Daoy (cell line): ENCODE measurements at regions not wholly inside any gene's neighbourhood (a gene's known extent, or its start where the extent isn't known, plus 50 kb on each side); places are given as distances from the start of the nearest gene placed in this dataset.

Experiments
- DNase-seq: peaks from one replicate; pipeline ENCODE4 v3.0.0-alpha.2; 2015; ENCODE audit warnings: low read depth

DNA sequence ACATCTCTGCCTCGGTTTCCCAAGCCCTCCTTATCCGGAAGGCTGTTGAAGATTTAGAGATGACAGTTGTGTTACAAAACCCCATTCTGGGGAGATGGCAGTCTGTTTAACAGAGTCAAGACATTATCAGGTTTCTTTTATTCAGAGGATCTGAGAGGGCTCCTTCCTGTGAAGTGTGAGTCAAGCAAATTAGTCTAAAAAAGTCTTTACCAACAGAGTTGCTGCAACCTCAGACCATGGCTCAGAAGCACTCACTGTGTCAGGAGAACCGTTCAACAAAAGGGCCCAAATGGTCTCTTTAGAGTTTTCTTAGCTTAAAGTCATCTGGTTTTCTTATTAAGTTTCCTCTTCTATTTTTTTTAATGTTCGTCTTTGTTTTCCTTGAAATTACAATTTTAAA, 717.8 kb downstream of the EPM2A start:
- DNase-seq: peak; percentile 17

DNA sequence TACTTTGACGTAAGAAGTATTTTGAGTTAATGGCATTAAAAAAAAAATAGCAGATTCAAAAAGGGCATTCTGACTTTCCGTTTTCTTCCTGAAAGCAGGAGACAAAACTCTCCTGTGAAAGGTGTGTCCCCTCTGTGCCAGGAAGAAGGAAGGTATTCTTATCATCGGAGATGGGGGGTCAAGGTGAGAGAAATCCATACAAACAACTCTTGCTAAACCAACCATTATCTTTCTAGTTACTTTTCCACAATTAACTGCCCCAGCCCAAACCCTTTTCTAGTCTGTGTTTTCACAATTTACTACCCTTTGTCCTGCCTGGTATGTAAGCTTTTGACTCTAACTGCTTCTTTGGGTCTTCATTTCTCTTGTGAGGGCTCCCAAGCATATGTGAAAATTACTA, 717.3 kb downstream of the EPM2A start:
- DNase-seq: no peak

DNA sequence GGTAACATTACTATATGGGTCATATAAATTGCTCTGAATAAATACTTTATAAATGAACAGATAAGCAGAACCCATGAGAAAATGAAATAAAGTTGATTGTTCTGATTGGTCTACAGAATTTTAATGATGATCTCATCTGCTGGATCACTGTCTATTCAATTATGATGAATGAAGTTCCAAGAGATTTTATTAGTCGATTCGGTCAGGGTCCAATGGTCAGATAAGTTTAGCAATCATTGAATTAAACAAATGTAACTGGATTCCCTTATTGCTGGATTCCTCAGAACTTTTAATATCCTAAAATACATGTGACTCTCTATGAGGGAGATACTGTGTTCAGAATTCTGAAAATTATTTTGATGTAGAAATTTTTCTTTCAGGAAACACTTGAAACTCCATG, 715.2 kb downstream of the EPM2A start:
- DNase-seq: no peak

DNA sequence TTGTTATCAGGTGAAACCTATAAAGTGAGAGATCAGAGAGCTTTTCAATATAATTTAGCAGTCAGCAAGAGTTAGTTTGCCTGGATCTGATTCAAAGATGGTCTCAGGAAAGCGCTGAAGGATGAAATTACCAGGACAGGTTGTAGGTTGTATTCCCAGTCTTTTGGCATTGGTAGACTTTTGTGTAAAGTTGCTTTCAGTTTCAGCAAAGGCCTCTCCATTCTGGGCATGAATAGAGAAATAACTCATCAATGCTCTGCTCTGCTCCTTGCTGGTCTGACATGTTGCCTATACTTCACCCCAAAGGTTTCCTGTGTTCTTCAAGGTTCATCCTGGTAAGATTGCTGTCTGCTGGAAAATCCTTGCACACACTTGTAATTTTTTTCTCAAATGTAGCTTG, 714.8 kb downstream of the EPM2A start:
- no peak for DNase-seq

DNA sequence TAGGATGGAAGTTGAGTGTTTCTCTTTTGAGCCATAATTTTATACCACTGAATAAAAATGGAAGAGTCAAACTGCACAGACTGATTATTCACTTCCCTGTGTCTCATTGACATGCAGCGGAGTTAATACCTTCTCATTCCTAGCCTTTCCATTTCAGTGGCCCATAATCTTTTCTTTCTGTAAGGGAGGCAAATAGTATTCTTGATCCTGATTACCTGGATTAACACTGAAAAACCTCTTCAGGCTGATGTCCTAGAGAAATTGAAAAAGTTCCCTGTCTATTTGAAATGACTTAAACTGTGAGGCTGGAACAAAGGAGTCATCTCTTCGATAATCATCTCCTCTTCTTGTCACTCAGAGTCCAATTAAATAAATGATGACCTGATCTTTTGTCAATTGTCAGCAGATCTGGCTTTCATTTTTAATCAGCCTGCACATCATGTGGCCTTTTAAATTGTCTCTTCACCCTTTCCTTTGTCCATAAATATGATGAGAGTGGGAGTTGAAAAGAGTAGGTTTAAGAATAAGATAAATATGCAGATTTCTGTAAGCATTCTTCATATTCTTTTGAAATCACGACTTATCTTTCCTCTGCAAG, 713.0 kb downstream of the EPM2A start:
- DNase-seq: no peak

DNA sequence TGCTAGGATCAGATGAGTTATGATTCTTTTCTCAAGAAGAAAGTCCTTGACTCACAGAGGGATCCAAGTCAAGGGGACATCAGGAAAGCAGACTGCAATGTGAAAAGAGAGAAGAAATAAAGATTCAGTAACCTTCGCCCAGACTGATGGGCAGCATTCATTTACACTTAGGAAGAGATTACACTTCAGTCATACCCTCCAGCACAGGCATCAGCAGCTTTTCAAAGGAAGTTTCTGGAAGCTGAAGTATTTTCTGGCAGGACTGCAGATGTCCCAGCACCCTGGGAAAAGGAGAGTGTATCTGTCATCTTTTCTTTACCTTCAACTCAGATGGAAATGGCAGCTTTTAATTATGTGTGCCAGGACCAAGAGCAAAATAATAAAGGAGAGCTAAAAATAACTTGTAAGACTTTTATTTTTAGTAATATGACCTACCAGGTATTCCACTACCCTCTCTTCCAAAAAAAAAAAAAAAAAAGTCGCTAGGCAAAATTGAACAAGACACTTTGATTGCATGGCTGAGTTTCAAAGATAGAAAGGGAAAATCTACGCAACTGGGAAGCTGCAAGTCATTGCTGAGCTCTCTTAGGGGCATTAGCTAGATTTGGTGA, 712.1 kb downstream of the EPM2A start:
- DNase-seq: no peak

DNA sequence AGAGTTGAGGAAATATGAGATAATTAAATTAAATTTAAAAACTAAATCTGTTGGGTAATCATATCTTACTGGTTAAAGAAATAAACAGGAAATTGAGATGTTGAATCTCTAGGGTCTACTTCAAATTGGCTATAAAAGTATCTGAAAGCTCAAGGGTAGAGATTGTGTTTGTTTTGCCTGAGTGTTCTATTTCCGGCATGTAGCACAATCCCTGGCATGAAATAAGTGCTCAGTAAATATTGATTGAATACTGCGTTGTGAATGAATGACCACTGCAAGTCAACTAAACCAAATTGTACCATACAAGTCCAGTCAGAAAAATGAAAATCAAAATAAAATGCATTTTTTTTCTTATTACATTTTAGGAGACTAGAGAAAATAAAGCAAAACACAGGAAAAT, 709.8 kb downstream of the EPM2A start:
- DNase-seq: no peak

DNA sequence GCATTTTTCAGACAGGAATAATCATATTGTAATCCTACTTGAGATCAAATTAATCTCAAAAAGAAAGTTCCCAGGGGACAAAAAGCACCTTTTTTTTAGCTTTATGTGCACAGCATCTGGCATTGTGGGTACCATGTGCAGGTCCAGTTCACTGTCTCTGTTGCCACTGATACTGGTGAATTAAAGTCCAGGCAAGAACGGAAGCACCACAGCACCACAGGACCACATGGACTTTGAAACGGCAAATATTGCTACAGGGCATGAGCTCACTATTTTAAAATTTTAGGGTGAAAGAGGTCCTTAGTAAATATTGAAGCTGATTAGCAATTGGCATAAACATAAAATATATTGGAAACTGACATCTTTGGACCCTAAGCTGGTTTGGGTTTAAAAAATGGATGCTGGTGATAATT, 709.0 kb downstream of the EPM2A start:
- DNase-seq: no peak

DNA sequence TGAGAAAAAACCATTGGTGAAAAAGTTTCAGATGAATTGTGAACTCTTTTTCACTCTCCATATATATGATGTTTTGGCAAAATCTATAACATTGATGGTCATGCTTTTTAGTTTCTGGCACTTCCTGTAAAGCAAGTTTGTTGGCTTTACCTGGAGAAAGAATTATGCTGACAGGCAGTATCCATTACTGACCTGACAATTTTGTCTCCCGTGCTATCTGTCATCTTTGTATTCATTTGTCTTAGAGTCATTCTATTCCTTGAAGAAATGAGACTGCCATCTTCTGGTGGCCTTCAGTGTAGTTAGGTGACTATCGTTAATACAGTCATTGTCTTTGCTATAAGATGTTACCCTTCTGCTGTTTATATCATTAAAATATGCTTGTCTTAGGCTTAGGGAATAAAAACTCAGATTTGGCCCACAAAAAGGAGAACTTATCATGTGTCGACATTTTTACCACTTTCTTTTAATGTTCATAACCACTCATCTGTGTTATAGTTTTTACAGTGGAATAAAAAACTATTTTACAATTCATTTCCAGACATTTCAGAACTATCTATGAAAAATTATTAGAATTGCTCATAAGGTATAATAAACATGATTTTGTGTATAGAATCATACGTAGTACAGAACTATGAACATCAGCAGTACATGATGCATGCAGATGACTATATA, 707.0 kb downstream of the EPM2A start:
- peak; percentile 25 for DNase-seq

DNA sequence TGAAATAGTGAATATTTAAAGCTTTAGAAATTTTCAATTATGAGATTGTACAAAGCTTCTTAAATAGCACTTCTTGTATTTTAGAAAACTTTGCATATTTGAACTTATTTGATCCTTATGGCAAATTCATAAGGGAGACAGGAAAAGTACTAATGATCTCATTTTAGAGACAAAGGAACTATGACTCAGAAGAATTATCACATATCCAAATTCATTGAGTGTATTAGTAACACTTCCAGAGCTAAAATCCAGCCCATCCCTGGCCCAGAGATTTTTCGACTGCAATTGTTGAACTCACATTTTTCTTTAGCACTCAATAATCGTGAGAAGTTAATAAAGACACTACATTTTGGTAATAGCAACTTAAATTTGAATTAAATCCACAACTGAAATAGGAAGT, 704.3 kb downstream of the EPM2A start:
- DNase-seq: no peak

DNA sequence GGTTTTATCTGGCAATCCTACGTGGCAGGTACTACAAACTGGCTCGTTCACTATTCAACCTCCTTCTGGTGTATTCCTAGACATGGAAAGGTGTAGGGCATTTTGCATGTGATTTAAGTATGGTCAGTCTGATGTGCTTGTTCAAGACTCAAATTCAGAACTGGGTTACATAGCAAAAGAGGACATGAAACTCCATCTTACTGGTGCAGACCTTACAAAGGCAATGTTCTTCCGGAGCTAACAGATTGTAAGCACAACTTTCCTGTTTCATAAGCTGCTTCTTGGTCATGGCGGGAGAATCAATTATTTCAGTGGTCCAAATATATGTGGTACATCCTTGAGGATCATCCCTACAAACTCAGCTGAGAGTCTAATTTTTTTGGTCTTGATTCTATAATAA, 703.4 kb downstream of the EPM2A start:
- DNase-seq: no peak

DNA sequence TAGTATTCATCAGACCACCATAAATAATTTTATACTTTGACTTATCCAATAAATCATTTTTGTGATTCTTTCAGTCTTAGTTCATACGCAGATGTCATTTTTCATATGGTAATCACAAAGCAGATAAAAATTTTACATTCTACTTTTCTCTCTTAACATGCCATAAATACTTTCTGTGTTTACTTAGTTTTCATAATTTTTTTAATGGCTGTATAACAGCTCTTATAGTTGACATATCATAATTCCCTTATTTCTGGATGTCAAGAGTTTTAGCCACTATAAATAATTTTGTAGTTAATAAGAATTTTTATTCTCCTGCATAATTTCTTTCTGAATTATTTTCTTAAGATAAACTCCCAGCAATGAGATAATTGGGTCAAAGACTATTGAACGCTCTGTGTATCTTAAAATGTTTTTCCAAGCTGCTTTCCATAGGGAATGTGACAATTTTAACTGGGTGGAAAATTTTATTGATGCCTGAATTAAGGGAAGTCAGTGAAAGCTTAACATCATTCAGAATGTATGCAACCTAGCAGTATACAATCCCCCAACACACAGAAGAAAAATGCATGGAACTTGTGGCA, 702.7 kb downstream of the EPM2A start:
- DNase-seq: no peak

DNA sequence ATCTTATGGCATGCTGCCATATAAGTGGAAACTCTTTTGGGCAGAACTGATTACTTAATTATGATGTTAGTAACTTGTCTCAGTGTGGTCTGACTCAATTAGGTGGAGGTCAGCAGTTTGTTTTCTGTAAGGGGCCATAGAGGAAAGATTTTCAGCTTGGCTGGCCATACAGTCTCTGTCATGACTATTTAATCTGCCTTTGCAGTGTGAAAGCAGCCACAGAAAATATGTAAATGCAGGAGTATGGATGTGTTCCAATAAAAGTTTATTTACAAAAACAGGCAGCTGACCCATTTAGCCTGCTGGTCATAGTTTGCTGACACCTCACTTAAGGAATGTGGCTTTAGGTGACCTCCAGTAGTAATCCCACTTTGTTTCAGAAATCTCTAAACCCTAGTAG, 700.7 kb downstream of the EPM2A start:
- DNase-seq: no peak

DNA sequence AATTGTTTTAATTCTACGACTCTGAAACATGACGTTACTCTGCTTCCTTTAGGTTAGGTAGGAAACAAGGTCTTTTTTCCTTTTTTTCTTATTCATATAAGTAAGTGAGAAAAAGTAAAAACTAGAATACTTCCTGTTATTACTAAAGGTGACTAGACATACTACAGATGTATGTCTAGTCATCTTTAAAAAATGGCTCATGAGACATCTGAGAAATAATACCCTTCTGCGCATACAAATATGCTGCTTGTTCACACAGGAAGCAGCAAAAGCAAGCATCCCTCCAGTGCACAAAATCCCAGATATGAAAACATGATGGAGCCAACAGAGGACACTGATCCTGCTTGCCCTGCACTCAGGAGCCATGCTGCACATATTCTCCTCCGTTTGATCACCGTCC, 699.1 kb downstream of the EPM2A start:
- DNase-seq: no peak

DNA sequence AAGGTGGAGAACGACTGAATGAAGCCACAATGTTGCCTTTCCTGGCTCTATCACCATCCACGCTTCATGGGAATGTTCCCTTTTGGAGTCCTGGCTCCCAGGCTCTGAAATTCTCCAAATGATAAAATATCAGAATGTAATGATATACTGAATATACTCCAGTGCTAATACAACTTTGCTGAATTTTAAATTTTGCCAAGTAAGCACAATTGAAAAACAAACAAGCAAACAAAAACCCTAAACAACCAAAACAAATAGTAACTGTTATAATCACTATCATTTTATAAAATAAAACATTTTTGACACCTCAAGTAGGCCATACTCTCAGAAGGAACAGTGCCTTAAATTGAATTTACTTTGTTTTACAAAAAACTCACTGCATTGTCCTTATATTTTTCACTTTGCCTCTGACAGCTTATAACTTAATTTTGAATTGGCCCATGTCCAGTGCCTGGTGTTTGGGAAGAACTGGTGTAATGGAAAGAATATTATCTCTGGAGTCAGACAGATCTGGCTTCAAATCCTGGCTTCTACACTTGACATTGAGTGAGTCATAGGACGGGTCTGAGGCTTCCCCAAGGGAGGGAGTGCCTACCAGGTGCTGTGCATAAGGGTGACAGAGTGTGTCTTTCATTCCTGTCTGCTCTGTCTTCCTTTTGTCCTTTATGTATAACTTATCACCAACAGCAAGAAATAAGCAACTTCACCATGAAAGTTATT, 698.3 kb downstream of the EPM2A start:
- DNase-seq: peak; percentile 27

DNA sequence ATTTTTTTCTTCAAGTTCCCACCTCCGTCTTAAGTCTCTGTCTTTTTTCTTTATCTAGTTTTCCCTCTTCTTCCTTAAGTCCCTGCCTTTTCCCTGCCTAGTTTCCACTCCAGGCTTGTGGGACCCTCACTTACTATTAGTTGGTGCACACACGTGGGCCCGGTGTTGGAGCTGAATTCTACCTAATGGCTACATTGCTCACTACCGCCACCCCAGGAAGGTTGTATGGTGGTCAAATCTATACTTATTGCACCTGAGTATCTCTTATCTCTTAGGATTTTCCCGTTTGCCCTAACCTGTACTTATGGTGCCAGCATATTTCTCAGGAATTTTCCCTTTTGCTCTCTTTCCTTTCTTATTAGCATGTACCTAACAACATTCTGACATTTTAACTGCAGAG, 692.8 kb downstream of the EPM2A start:
- no peak for DNase-seq

DNA sequence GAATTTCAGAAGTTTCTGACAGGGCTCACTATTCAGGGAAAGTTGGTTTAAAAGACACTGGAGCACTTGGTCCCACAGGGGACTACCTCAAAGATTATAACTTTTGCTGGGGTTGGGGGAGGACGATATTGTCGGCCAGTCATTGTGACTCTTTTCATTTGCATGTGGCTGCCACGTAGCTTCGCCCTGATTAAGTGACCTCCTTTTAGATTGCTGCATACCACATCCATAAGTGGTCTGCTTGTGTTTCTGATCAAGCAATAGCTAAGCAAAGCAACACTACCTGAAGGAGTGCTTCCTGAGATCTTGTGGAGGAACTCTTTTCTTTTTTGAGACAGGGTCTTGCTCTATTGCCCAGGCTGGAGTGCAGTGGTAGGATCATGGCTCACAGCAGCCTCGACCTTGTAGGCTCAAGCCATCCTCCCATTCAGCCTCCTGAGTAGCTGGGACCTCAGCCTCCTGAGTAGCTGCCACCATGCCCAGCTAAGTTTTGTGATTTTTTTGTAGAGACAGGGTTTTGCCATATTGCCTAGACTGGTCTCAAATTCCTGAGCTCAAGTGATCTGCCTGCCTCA, 691.3 kb downstream of the EPM2A start:
- DNase-seq: no peak

DNA sequence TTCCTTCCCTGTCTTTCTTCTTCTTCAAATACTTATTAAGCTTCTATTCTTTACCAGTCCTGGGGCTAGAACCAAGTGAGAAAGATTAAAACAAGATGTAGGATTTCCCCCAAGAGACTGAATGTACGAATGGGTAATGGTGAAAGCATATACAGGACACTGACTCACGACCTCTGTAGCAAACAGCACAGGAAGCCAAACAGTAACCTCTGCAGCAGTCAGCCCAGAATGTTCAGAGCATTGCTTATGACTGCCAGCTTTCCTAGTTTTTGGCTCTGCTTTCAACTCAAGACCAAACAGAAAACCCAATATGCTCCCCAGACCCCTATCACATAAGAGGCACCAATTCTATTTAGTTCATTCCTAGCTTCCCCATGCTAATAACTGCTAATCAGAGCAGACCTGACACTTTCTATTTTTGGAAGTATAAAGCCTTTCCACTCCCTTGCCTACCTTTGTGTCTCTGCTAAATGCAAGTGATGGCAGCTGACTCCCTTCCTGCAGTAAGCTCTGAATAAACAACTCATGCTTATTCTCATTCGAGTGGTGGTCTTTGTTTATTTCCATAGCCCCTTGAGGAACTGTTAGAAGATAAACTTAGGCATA, 690.6 kb downstream of the EPM2A start:
- peak; percentile 15 for DNase-seq

DNA sequence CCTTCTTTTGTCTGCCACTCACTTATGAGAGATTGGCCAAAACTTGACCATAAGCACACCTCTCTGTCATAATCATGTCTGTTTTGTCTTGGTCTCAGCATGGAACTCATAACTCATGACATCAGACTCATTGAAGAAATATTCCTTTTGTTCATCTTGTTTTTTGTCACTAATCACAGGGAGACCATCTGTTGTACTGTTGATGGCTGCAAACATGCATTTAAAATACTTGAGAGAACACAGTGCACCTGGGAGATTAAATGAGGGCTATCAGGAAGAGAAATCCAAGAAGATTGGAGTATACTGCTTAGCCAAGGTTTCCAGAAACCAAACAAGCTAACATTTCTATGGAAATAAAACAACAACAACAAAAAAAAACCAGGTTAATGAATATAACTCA, 689.7 kb downstream of the EPM2A start:
- DNase-seq: no peak

DNA sequence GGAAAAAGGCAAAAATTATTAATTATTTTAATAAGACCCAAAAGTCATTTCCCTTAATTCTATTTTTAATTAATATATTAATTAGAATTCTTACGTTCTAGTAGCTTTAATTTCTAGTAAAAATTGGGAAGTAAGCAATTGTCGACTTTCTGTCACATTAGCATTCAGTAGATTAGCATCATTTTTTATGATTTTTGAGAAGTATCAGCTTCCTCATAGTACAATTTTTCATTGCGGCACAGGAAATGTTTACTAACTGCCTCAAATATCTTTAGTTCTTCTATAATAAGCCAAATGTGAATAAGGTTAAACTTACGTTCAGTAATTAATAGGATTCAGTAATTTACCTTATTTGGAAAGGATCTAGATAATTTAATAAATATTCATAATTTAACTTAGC, 687.4 kb downstream of the EPM2A start:
- no peak for DNase-seq

DNA sequence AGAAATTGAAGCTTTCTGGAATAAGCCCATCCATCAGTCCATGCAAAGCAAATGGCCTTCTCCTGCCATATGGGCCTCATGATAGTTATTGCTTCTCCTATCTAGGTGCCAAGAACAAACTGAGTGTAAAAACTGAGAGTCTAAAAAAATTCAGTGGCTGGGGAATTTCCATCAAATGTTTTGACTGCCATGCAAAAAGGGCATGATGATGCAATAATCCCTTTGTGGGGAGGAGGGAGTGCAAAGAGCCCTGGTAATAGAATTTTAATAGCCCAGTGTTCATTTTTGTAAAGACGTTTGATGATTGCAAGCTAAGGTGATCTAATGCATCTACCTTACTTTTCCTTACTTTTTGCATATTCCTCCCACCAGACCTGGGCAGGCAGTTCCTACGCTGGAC, 683.7 kb downstream of the EPM2A start:
- DNase-seq: no peak

DNA sequence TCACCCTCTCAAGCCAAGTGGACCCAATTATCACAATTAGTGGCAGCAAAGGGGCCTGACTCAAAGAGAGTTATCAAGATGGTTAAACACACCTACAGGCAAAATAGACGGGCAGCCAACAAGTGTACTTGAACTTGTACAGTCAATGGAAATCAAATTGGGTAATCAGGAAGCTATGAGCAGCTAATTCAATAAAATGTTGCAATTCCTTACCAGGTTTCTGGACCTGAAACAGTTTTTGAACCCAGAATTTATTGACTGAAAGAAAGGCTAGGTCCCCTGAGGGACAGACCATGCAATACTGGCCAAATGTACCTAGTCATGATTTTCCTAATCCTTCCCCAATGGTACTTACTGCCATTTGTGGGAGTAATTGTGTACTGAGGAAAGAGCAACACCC, 679.8 kb downstream of the EPM2A start:
- DNase-seq: no peak
